OCI-LY1 (cell line): ENCODE measurements at regions not wholly inside any gene's neighbourhood (a gene's known extent, or its start where the extent isn't known, plus 50 kb on each side); places are given as distances from the start of the nearest gene placed in this dataset.
A peak's percentile ranks its signal among the peaks of the same experiment; 100 is the strongest.

Experiments
- CTCF ChIP-seq: fragments of 200-600 bp; sonication (generic), shearing (Covaris generic); IDR thresholded peaks from 2 replicates; pipeline ENCODE4 v1.5.1; 2017; ENCODE audit warnings: mild to moderate bottlenecking, antibody characterized with exemption, low read length, moderate library complexity, mixed read lengths
- EZH2 ChIP-seq: fragments of 200-600 bp; sonication (generic), shearing (Covaris generic); IDR thresholded peaks from 2 replicates; pipeline ENCODE4 v1.8.0; 2017; ENCODE audit warnings: borderline replicate concordance, mixed run types, mild to moderate bottlenecking, antibody characterized with exemption, low read length, moderate library complexity, mixed read lengths

GRCh38 chr17:77772461-77772897, 186.0 kb upstream of the TNRC6C start:
- peak; percentile 75 for TF ChIP-seq CTCF
- no peak for TF ChIP-seq EZH2
